ENCODE measurements at regions not wholly inside any gene's neighbourhood (a gene's known extent, or its start where the extent isn't known, plus 50 kb on each side); places are given as distances from the start of the nearest gene placed in this dataset.

DNA sequence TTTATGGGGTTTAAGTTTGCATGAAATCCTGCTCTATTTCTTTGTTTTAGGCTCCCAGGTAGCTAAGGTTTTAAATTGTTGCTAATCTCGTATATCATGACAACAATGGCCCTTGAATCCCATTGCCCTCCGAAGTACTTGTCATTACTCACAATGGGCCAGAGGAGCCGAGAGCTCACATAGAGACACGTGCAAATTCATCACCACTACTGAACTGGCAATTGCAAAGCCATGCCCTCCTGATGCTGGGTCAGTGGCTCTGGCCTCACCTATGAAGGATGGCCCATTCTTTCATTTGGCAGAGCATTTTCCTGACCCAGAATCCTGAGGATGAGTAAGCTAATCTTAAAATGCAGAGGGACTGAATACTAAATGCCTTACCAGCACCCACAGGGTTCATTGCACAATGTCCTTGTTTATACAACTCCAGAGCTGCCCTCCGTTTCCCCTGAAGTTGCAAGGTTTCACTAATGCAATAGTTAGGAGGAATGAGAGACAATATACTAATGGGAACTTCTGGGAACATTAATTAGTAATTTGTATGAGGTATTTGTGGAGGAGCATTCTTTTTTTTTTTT, 71.6 kb upstream of the GAREM1 start:
- no peak for DNase-seq (ENCODE audit: low read depth in 2 of 2)

DNA sequence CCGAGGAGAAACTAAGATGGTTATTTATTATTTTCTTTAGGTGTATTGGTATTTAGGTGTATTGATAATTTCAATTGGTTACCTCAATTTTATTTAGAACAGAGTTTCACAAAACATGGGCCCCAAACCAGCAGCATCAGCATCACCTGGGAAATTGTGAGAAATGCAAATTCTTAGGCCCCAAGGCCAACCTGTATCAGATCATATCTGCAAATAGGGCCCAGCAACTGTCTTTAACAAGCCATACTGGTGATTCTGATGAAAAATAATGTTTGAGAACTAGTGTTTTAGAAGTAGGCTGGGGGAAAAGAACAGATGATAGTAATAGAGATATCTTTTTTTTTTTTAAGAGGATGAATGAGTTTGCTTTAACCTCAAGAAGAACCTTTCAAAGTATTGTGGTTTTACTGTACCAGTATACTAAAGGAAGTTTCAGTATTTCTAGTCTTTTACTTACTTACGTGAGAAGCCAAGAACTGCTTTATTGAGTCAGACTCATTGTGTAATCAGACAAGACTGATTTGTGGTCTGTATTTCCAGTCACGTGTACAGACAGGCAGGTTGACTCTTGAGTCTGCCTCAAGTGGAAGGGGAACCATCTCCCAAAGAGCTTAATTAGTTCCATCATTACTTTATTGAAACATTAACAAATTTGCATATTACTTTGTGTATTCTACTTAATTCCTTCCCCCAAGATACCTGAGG, 60.4 kb upstream of the GAREM1 start:
- DNase-seq (ENCODE audit: low read depth in 2 of 2): no peak

DNA sequence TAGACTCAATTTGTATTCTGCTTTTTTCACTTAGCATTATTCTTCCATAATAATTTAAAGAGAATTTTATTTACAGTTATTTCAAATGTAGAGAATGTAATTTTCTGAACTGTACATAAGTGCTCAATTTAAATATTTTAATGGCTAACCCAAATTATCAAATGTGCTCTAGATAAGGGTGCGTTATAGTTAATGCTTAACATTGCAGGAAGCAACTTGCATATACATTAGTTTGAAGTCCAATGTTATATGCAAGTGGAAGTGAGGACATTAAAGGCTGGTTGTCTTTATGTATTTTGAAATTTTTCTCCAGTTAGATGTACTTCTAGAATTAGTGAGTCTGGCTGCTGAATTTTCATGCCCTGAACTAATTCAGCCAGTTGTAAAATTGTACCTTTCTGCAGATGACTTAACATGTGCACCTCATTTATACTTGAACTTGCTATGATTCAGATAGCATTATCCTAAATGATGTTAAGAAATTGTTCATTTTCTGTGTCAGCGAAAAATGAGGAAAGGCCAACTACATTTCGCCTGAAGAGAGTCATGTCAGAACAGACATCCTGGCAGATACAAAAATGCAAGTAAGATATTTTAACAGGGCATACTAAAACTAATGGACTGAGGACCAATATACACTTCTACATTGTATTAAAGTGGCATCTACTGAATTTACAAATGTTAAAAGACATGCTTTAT, 59.2 kb upstream of the GAREM1 start:
- DNase-seq (ENCODE audit: low read depth in 2 of 2): no peak

DNA sequence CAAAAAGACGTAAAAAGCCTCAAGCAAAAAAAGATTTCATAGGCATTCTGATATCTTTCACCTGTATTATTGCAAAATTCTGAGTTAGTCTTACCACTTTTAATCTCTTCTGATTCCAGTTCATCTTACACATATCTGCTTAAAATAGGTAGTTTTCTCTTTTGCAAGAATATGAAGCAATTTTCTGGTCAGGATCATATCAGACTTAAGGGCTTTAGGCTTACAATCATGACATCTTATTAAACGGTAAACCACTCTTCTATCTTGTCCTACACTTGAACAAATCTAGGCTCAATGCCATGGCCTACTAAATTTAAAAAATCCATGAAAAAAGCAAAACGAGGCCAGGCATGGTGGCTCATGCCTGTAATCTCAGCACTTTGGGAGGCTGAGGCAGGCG, 50.1 kb upstream of the GAREM1 start:
- no peak for DNase-seq (ENCODE audit: low read depth in 2 of 2)
